A673 (cell line): ENCODE measurements at regions not wholly inside any gene's neighbourhood (a gene's known extent, or its start where the extent isn't known, plus 50 kb on each side); places are given as distances from the start of the nearest gene placed in this dataset.

Experiments used
- CTCF ChIP-seq: fragments of 300-800, 200-600 bp; sonication (generic); conservative IDR thresholded peaks from 2 replicates; pipeline ENCODE4 v1.5.1; 2017; ENCODE audit warnings: low read depth, mild to moderate bottlenecking, antibody characterized with exemption, low read length, moderate library complexity, mixed read lengths
- EZH2 ChIP-seq: fragments of 200-600 bp; sonication (generic); IDR thresholded peaks from 2 replicates; pipeline ENCODE4 v1.6.1; 2017; ENCODE audit warnings: borderline replicate concordance, low read depth, mild to moderate bottlenecking, mixed read lengths, antibody characterized with exemption, low read length; ENCODE audit not compliant: poor library complexity, severe bottlenecking

GRCh38 chr3:76198086-76198485 lies 412.7 kb upstream of the ZNF717 start:
- no peak for TF ChIP-seq CTCF
- TF ChIP-seq EZH2 = no peak
